GM12878 (cell line): ENCODE measurements at regions not wholly inside any gene's neighbourhood (a gene's known extent, or its start where the extent isn't known, plus 50 kb on each side); places are given as distances from the start of the nearest gene placed in this dataset.

Source experiments
- ATAC-seq: fragments of 200-7000 bp; cut with Tn5 transposase; 3 replicates; pipeline ENCODE4 v1.9.1; 2020; ENCODE audit warnings: mild to moderate bottlenecking, moderate library complexity
- BruUV-seq: library from RNA; stranded (reverse); fragments of 400-500 nt; replicated peaks from 2 replicates; lab custom pipeline; 2021; lab: Mats Ljungman, UMichigan
- CTCF ChIA-PET: fragments of 300-600 bp; sonication (Branson Sonifier 250); formaldehyde crosslinking; extraction: SDS; loops from one replicate; lab custom pipeline; 2021; ENCODE audit warnings: inconsistent platforms; lab: Yijun Ruan, JAX
- POLR2A ChIA-PET: fragments of 350-600 bp; formaldehyde crosslinking; extraction: SDS; loops from one replicate; lab custom pipeline; 2021; ENCODE audit warnings: inconsistent platforms; lab: Charles Lee
- RAD21 ChIA-PET: fragments of 300-600 bp; sonication (Branson Sonifier 250); formaldehyde crosslinking; loops from one replicate; lab custom pipeline; 2023; ENCODE audit warnings: antibody characterized with exemption; ENCODE audit not compliant: unreplicated experiment; lab: Charles Lee
- SMC1A ChIA-PET: fragments of 300-600 bp; sonication (Branson Sonifier 250); formaldehyde crosslinking; loops from one replicate; lab custom pipeline; 2023; ENCODE audit not compliant: unreplicated experiment, uncharacterized antibody; lab: Charles Lee
- DNase-seq: peaks from one replicate; pipeline ENCODE4 v3.0.0-alpha.2; 2011; ENCODE audit warnings: low read depth, low spot score
- FAIRE-seq: peaks from 3 replicates; lab custom pipeline; 2011; peaks lifted over from hg19 to GRCh38; lab: Jason Lieb, UNC
- H2AFZ ChIP-seq: 2 replicates; pipeline ENCODE4 v1.6.0; 2011; ENCODE audit warnings: low read depth, low read length, control low read depth; ENCODE audit not compliant: control insufficient read depth
- H3K27ac ChIP-seq: 2 replicates; pipeline ENCODE4 v1.5.1; 2011; ENCODE audit warnings: control low read depth; ENCODE audit not compliant: control insufficient read depth, insufficient read depth
- H3K27me3 ChIP-seq, 2 experiments: replicated peaks in 1 of 2; 2 replicates each; pipeline versions ENCODE4 v1.6.0 to v1.6.1; 2011; ENCODE audit warnings: low read length in 1 of 2; ENCODE audit not compliant: control insufficient read depth in 2 of 2, insufficient read depth in 2 of 2
- H3K36me3 ChIP-seq, 2 experiments: 2 replicates each; pipeline ENCODE4 v1.5.1; 2011; ENCODE audit warnings: low read length in 1 of 2; ENCODE audit not compliant: control insufficient read depth in 2 of 2, insufficient read depth in 2 of 2
- H3K4me1 ChIP-seq: 2 replicates; pipeline ENCODE4 v1.6.1; 2011; ENCODE audit warnings: mild to moderate bottlenecking, low read length, moderate library complexity, mixed read lengths; ENCODE audit not compliant: control insufficient read depth, insufficient read depth
- H3K4me2 ChIP-seq: 2 replicates; pipeline ENCODE4 v1.6.0; 2011; ENCODE audit warnings: control low read depth; ENCODE audit not compliant: control insufficient read depth, insufficient read depth
- H3K4me3 ChIP-seq: fragments of 200-600 bp; sonication (generic); 2 replicates; pipeline ENCODE4 v1.5.1; 2016
- H3K79me2 ChIP-seq: 2 replicates; pipeline ENCODE4 v1.6.0; 2011; ENCODE audit warnings: low read length; ENCODE audit not compliant: control insufficient read depth, insufficient read depth
- H3K9ac ChIP-seq: 2 replicates; pipeline ENCODE4 v1.8.0; 2011; ENCODE audit warnings: low read length, control low read depth, mixed read lengths; ENCODE audit not compliant: control insufficient read depth, insufficient read depth
- H3K9me3 ChIP-seq: replicated peaks from 3 replicates; pipeline ENCODE4 v1.5.1; 2011; ENCODE audit warnings: mild to moderate bottlenecking, low read length; ENCODE audit not compliant: control insufficient read depth, insufficient read depth
- H4K20me1 ChIP-seq: 2 replicates; pipeline ENCODE4 v1.6.0; 2011; ENCODE audit not compliant: control insufficient read depth, insufficient read depth
- BCL11A ChIP-seq: IDR thresholded peaks from 2 replicates; pipeline ENCODE4 v1.6.1; 2011; ENCODE audit warnings: low read depth, low read length
- HDAC6 ChIP-seq: fragments of 200-600 bp; sonication (generic); IDR thresholded peaks from one replicate; pipeline ENCODE4 v1.8.0; 2017; ENCODE audit warnings: antibody characterized with exemption; ENCODE audit not compliant: unreplicated experiment
- KDM1A ChIP-seq: fragments of 200-600 bp; sonication (generic); IDR thresholded peaks from 2 replicates; pipeline ENCODE4 v1.6.1; 2016; ENCODE audit warnings: borderline replicate concordance
- RB1 ChIP-seq: fragments of 450-650 bp; formaldehyde crosslinking; IDR thresholded peaks from 2 replicates; pipeline ENCODE4 v1.6.1; 2017; ENCODE audit warnings: mild to moderate bottlenecking, borderline replicate concordance
- TCF7 ChIP-seq: IDR thresholded peaks from 2 replicates; pipeline ENCODE4 v1.6.1; 2014; ENCODE audit warnings: antibody characterized with exemption, borderline replicate concordance
- WGBS: methylation state at CpG from one replicate; pipeline ENCODE4 v1.1.6; 2016; ENCODE audit warnings: low lambda C conversion rate; ENCODE audit not compliant: insufficient replicate concordance, insufficient coverage; ENCODE audit errors: missing lambda C conversion rate; 5-methylcytosine and 5-hydroxymethylcytosine counted together
- in situ Hi-C: fragments of 300-500 bp; cut with MboI; formaldehyde crosslinking; loops from 9 replicates; pipeline ENCODE4 v1.14.3; 2018; ENCODE audit warnings: mixed read lengths
- intact Hi-C: fragments of 100-400 bp; cut with micrococcal nuclease; formaldehyde crosslinking; loops from one replicate; pipeline ENCODE4 v1.14.2; 2022; ENCODE audit not compliant: unreplicated experiment

- POLR2A ChIA-PET: no interaction called here
- CTCF ChIA-PET: interaction anchor here (1.0 kb wide), 1 partner anchor 19 kb away, joined by 3 read pairs; no protein-coding TSS in a partner anchor
- TF ChIP-seq TCF7: no peak
- no peak for TF ChIP-seq RB1
- whole genome bisulfite sequencing: 17% methylated on average over 5 of the region's 5 CpGs
- in situ Hi-C loops: no loop called here
- no peaks in the 10 kb centered on the region for H3K36me3 ChIP-seq
- no peaks in the 10 kb centered on the region for H3K4me1 ChIP-seq
- H3K27ac ChIP-seq: no peak overlapping the region
- no peak for ATAC-seq
- no peak overlapping the region for H3K9ac ChIP-seq
- H3K9me3 ChIP-seq: no peaks in the 10 kb centered on the region
- H4K20me1 ChIP-seq: no peaks in the 10 kb centered on the region
- no peak overlapping the region for H3K4me2 ChIP-seq
- H3K27me3 ChIP-seq: no peaks in the 10 kb centered on the region
- H3K79me2 ChIP-seq: no peaks in the 10 kb centered on the region
- SMC1A ChIA-PET: no interaction called here
- no peak for DNase-seq
- no peak for FAIRE-seq
- no TSS peak for BruUV-seq
- no peak overlapping the region for H3K4me3 ChIP-seq
- intact Hi-C loops: no loop called here
- no peak overlapping the region for H2AFZ ChIP-seq
- RAD21 ChIA-PET: no interaction called here
These were observed 491.1 kb upstream of the ADARB2 start for GRCh38 chr10:2228320-2228901.

- ChIA-PET POLR2A (no interaction called here), RAD21 (no interaction called here), CTCF (interaction anchor here (0.7 kb wide), 1 partner anchor 14 kb away, joined by 3 read pairs; no protein-coding TSS in a partner anchor), SMC1A (no interaction called here)
- FAIRE-seq (no peak), DNase-seq (no peak), ATAC-seq (no peak)
- no peak overlapping the region for H3K4me2 ChIP-seq
- no peaks in the 10 kb centered on the region for H3K9me3 ChIP-seq
- H3K79me2 ChIP-seq: no peaks in the 10 kb centered on the region
- no peak overlapping the region for H2AFZ ChIP-seq
- in situ Hi-C loops: no loop called here
- H4K20me1 ChIP-seq: no peaks in the 10 kb centered on the region
- no peaks in the 10 kb centered on the region for H3K27me3 ChIP-seq
- H3K4me1 ChIP-seq: no peaks in the 10 kb centered on the region
- no peak overlapping the region for H3K9ac ChIP-seq
- H3K36me3 ChIP-seq: no peaks in the 10 kb centered on the region
- H3K4me3 ChIP-seq: no peak overlapping the region
- H3K27ac ChIP-seq: no peak overlapping the region
- intact Hi-C loops: no loop called here
- no peak for TF ChIP-seq HDAC6
- TF ChIP-seq KDM1A: no peak
- no peak for TF ChIP-seq BCL11A
- no TSS peak for BruUV-seq
- WGBS: 26% methylated on average over 10 of the region's 10 CpGs
These were observed 488.3 kb upstream of the ADARB2 start for GRCh38 chr10:2225609-2226008.
